SHP77 treated with DMSO at 0.1 percent for 48 hours (cell line): ENCODE measurements at regions not wholly inside any gene's neighbourhood (a gene's known extent, or its start where the extent isn't known, plus 50 kb on each side); places are given as distances from the start of the nearest gene placed in this dataset.

Source experiments
- DNase-seq: peaks from one replicate; lab custom pipeline; 2025; lab: John Stamatoyannopoulos, UW

GRCh38 chr6:137269803-137270202 lies 50.6 kb upstream of the IFNGR1 start:
- DNase-seq = no peak

- no peak for DNase-seq
These were observed 50.2 kb upstream of the IFNGR1 start for GRCh38 chr6:137269347-137269746.
